Right atrium auricular region (tissue), 2 donors: ENCODE measurements at regions not wholly inside any gene's neighbourhood (a gene's known extent, or its start where the extent isn't known, plus 50 kb on each side); places are given as distances from the start of the nearest gene placed in this dataset.
"Not testable (repeated sequence)": the region's sequence is repeated elsewhere in the genome, so short reads cannot be mapped to it uniquely, and the experiment has no call there.

ENCODE experiments used
- DNase-seq: peaks from one replicate; pipeline ENCODE4 v3.0.0-alpha.2; 2019; ENCODE audit warnings: low spot score
- H3K27ac ChIP-seq, 2 donors: fragments of 200-600 bp; sonication (generic); 1 replicate in 1 of 2; 2 replicates in 1 of 2; pipeline ENCODE4 v1.5.1; 2016 to 2019
- H3K27me3 ChIP-seq, 2 donors: fragments of 200-600 bp; sonication (generic); one replicate each; pipeline versions ENCODE4 v1.5.1 to v1.6.0; 2017 to 2019
- H3K36me3 ChIP-seq: fragments of 200-600 bp; sonication (generic); one replicate; pipeline ENCODE4 v1.5.1; 2016
- H3K4me1 ChIP-seq, 2 donors: fragments of 200-600 bp; sonication (generic); one replicate each; pipeline versions ENCODE4 v1.5.1 to v1.6.0; 2017 to 2019
- H3K4me3 ChIP-seq, 2 donors: fragments of 200-600 bp; sonication (generic); 1 replicate in 1 of 2; 2 replicates in 1 of 2; pipeline ENCODE4 v1.5.1; 2017 to 2019; ENCODE audit warnings: mild to moderate bottlenecking in 1 of 2, moderate library complexity in 1 of 2
- H3K9me3 ChIP-seq, 2 donors: fragments of 200-600 bp; sonication (generic); one replicate each; pipeline ENCODE4 v1.5.1; 2019

- H3K4me3 ChIP-seq, H3K27ac ChIP-seq, H3K9me3 ChIP-seq, H3K36me3 ChIP-seq, DNase-seq, H3K27me3 ChIP-seq, H3K4me1 ChIP-seq: not testable (repeated sequence)
These were observed 158.4 kb downstream of the SPATA31A6 start for GRCh38 chr9:42341860-42342259.

GRCh38 chr9:42342297-42342696 lies 158.8 kb downstream of the SPATA31A6 start:
- H3K27ac ChIP-seq, H3K4me1 ChIP-seq, H3K36me3 ChIP-seq, H3K4me3 ChIP-seq, DNase-seq, H3K9me3 ChIP-seq, H3K27me3 ChIP-seq: not testable (repeated sequence)

GRCh38 chr9:42344508-42344907 lies 161.0 kb downstream of the SPATA31A6 start:
- H3K27me3 ChIP-seq, H3K36me3 ChIP-seq, H3K4me3 ChIP-seq, H3K9me3 ChIP-seq, H3K27ac ChIP-seq, H3K4me1 ChIP-seq, DNase-seq: not testable (repeated sequence)

DNA sequence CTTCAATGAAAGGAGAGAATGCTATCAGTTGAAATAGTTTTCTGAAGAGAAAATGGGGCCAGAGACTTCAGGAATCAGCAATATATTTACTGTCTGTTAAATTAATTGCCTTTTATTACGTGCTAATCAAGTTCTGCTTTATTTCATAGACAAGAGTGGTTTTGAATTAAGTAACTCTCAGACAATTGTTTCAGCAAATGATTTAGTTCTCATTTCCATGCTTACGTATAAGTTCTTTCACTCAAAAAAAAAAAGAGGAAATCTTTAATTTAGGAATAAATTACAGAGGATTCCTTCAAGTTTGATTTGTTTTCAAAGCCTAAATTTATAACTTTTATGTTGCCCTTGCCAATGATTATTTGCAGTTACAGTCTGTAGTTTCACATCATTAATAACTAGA lies 163.5 kb downstream of the SPATA31A6 start:
- H3K4me3 ChIP-seq, H3K36me3 ChIP-seq, H3K4me1 ChIP-seq: not testable (repeated sequence)

GRCh38 chr9:42349181-42349580 lies 165.7 kb downstream of the SPATA31A6 start:
- not testable (repeated sequence) for H3K9me3 ChIP-seq, H3K27me3 ChIP-seq, H3K27ac ChIP-seq, H3K4me3 ChIP-seq, DNase-seq, H3K4me1 ChIP-seq, H3K36me3 ChIP-seq

More for the DNA sequence above, 163.5 kb downstream of the SPATA31A6 start:
- H3K27me3 ChIP-seq, H3K27ac ChIP-seq, H3K9me3 ChIP-seq, DNase-seq: not testable (repeated sequence)

DNA sequence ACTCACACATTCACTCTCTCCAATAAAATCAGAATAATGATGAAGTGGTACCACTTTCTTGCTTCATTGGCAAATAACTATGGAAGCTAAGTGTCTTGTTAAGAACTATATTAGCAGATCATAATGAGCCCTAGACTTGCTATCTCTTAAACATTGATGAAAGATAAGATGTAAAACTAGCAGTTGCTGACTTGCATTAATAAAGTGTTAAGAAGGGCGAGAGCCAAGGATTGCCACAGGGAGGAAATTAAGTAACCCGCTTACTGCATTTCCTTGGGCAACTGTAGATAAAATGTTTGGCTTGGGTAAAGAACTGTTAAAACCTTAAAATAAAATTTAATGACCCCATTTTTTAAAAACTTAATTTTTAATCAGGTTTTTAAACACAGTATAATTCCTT lies 167.0 kb downstream of the SPATA31A6 start:
- H3K9me3 ChIP-seq, H3K27me3 ChIP-seq, H3K36me3 ChIP-seq, H3K27ac ChIP-seq, H3K4me1 ChIP-seq, H3K4me3 ChIP-seq, DNase-seq: not testable (repeated sequence)

DNA sequence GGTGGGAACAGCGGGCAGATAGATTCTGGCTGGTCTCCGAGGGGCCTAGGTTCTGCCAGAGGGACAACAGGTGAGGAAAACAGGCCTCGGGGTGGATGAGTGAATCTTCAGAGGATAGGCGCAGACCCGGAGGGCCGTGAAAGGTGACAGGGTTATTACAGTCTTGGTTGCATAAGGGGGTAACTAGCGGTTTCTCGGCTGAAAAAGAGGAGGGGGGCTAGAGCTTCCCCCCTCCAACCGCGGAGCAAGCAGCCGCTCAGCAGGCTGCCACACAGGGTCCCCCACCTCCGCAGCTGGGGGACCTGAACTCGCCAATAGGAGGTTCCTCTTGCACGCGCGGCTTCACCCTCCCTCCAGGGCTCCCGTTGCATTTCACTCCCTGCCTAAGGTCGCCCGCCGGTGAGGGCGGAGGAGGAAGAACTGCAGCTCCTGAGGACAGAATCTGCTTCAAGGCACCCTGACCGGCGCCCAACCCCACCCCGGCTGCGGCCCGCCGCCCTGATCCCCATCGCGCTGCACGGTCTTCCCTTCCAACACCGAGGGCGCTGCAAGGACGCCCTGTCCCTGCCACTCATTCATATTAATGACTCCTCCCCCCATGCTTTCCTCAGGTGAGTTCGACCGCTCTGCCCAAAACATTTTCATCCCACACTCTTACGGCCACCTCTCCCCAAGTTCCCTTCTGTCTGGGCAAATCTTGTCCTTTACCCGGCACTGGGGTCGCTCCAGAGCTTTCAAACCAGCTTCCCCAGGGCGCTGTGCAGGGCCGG lies 174.3 kb downstream of the SPATA31A6 start:
- H3K9me3 ChIP-seq, H3K36me3 ChIP-seq, DNase-seq, H3K4me3 ChIP-seq, H3K4me1 ChIP-seq, H3K27ac ChIP-seq, H3K27me3 ChIP-seq: not testable (repeated sequence)

GRCh38 chr9:42358626-42359247 lies 175.3 kb downstream of the SPATA31A6 start:
- not testable (repeated sequence) for H3K27ac ChIP-seq, H3K36me3 ChIP-seq, H3K4me3 ChIP-seq, H3K27me3 ChIP-seq, H3K9me3 ChIP-seq, DNase-seq, H3K4me1 ChIP-seq

DNA sequence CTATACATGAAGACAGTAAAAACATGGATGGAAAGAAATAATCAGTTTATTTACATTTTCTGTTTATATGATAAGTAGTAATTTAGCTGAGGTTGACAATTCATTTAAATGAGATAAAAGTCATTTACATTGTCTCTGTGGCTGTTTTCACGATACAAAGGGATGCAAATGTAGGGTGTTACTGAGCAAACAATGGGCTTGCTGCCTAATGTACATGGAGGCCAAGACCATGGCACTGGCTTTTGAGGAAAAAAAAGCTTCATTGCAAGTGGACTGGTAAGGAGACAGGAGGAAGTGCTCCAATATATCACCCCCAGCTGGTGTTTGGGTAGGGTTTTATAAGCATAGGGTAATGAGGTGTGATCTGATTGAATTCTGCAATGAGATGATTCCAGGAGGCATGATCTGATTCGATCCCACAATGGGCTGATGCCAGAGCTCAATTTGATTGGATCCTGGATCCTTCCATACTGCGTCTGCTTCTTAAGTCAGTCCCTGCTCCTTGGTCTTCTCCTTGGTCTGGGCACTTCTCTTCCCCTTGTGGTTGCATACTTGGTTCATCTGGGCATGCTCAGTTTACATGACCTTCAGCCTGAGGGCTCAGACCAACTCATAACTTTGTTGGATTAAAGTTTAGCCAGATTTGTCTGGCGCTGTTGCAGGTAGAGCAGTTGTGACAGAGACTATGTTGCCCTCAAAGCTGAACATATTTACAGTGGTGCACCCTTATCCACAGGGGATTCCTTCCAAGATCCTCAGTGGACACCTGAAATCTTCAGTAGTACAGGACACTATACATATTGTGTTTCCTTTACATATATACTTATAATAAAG lies 181.2 kb downstream of the SPATA31A6 start:
- H3K9me3 ChIP-seq, H3K27ac ChIP-seq, H3K4me1 ChIP-seq, DNase-seq, H3K27me3 ChIP-seq, H3K36me3 ChIP-seq, H3K4me3 ChIP-seq: not testable (repeated sequence)

DNA sequence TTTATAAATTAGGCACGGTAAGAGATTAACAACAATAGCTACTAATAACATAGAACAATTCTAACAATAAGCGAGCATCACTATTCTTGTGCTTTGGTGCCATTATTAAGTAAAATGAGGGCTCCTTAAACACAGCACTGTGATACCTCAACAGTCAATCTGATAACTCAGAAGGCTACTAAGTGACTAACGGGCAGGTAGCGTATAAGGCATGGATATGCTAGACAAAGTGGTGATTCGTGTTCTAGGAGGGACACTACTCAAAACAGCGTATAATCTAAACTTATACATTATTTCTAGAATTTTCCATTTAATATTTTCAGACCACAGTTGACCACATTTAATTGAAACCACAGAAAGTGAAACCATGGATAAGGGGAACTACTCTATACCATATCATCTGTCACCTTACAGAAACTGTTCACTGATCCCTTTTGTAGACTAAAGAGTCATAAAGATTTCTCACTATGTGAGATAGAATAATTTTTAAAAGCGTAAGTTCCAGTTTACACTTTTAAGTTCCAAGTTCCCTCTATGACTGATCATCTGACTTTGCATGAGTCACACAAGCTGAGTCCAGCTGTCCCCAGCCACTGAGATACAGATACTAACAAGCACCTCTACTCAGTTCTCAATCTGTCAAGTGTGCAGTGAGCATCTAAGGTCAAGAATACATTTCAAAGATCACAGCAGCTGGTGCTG lies 181.9 kb downstream of the SPATA31A6 start:
- H3K4me1 ChIP-seq: not testable (repeated sequence)

DNA sequence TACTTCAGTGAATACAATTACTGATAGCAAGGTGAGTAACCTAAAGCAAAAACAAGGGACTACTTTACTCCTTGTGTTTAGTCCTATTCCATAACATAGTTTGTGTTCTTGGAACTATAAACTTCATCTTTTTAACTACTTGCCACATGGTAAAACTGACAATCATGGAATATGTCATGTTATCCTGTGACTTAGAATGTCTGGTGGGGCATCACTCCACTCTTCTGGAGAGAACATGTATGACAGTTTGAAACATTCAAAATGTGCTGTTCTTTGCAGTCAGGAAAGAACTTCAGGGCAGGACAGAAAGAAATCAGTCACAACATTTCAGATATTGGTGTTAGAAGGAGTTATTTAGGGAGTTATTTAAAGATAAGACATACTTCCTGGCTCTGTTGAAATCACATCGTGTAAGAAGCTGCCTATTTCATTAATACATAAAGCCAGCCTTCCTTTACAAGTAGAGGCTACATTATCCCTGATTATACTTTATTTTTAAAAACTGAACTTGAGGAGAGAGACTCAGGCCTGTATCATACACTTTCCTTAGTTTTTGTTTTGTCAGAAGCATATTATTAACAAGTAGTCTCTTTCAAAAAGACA lies 184.9 kb downstream of the SPATA31A6 start:
- H3K4me1 ChIP-seq, DNase-seq, H3K27me3 ChIP-seq, H3K4me3 ChIP-seq, H3K36me3 ChIP-seq, H3K9me3 ChIP-seq, H3K27ac ChIP-seq: not testable (repeated sequence)

More for the DNA sequence above, 181.9 kb downstream of the SPATA31A6 start:
- H3K4me3 ChIP-seq, H3K27me3 ChIP-seq, H3K9me3 ChIP-seq, H3K36me3 ChIP-seq, H3K27ac ChIP-seq, DNase-seq: not testable (repeated sequence)

DNA sequence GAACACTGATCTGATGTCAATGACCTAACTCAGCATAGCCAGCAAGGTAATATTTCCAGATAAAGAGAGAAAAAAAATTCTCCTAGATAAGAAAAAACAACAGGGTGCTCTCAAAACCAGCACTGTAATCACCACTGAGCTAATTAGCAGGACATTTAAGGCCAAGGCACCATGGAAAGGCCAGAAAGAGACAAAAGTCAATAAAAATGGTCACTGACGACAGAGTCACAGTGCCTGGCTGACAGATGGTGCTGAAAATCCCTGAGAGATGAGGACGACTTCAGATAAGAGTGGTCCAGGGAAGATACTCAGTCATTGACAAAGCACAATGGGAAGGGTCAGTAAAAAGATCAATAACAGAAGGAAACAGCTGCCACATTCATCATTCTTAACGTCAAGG lies 186.7 kb downstream of the SPATA31A6 start:
- not testable (repeated sequence) for H3K4me3 ChIP-seq, H3K27ac ChIP-seq, H3K27me3 ChIP-seq, H3K4me1 ChIP-seq, H3K36me3 ChIP-seq, H3K9me3 ChIP-seq, DNase-seq

DNA sequence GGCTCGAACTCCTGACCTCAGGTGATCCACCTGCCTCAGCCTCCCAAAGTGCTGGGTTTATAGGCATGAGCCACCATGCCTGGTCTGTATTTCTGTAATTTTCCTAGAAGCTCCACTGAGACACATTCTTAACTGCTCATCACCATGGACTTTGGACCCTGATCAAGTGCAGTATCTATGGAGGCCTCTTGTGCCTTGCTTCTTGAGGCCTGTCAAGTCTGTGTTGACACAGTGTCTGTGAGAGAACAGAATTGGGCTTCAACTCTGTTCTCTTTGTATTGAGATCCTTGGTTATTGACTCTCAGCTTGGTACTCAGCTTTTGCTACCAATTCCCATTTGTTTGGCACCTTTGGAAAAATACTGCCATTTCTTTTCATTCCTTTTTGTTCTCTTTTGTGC lies 188.0 kb downstream of the SPATA31A6 start:
- H3K36me3 ChIP-seq, H3K27ac ChIP-seq, DNase-seq, H3K4me3 ChIP-seq, H3K9me3 ChIP-seq, H3K4me1 ChIP-seq, H3K27me3 ChIP-seq: not testable (repeated sequence)
